ENCODE measurements at regions not wholly inside any gene's neighbourhood (a gene's known extent, or its start where the extent isn't known, plus 50 kb on each side); places are given as distances from the start of the nearest gene placed in this dataset.

DNA sequence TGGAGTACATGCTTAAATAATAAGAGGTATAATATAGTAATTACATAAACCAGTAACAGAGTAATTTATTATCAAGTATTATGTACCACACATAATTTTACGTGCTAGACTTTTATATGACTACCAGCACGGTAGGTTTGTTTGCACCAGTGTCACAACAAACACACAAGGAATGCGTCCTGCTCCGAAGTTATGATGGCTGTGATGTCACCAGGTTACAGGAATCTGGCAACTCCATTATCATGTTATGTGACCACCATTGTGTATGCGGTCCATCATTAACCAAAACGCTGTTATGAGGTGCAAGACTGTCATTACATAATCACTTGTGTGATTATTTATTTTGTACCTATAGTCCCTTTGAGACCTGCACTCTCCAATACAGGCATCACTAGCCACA lies 235.2 kb upstream of the PMEPA1 start:
- TF ChIP-seq, protein P1, sequence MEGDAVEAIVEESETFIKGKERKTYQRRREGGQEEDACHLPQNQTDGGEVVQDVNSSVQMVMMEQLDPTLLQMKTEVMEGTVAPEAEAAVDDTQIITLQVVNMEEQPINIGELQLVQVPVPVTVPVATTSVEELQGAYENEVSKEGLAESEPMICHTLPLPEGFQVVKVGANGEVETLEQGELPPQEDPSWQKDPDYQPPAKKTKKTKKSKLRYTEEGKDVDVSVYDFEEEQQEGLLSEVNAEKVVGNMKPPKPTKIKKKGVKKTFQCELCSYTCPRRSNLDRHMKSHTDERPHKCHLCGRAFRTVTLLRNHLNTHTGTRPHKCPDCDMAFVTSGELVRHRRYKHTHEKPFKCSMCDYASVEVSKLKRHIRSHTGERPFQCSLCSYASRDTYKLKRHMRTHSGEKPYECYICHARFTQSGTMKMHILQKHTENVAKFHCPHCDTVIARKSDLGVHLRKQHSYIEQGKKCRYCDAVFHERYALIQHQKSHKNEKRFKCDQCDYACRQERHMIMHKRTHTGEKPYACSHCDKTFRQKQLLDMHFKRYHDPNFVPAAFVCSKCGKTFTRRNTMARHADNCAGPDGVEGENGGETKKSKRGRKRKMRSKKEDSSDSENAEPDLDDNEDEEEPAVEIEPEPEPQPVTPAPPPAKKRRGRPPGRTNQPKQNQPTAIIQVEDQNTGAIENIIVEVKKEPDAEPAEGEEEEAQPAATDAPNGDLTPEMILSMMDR (optimal IDR thresholded peaks at IDR 0.05 in 1 of 3, IDR thresholded peaks at IDR 0.05 in 1 of 3, conservative IDR thresholded peaks at IDR 0.05 in 1 of 3; ENCODE audit: extremely low read depth in 1 of 3, insufficient read depth in 2 of 3, low read length in 3 of 3) = no peak
- TF ChIP-seq EZH2 (IDR thresholded peaks at IDR 0.05; ENCODE audit: low read length) = no peak
